ENCODE measurements at regions not wholly inside any gene's neighbourhood (a gene's known extent, or its start where the extent isn't known, plus 50 kb on each side); places are given as distances from the start of the nearest gene placed in this dataset.

DNA sequence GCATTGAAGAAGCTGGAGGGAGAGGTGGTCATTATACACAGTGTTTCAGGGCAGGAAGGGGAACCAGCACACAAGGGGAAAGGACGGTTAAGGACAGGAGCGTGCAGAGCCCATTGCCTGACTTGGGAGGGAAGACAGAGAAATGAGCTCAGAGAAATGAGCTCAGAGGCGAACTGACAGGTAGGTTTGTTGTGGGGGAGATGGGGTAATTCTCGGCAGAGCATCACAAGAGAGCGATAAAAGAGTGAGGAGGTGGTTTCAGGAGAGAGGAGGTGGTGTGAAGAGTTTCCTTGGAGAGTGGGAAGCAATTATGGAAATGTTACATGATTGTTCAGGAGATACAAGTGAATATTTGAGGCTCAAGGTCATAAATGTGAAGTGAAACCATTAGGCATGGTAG lies 61.0 kb downstream of the MRGPRX1 start:
- ChIA-PET CTCF (interaction anchor here (0.8 kb wide), 1 partner anchor 95 kb away, joined by 4 read pairs; no protein-coding TSS in a partner anchor), POLR2A (no interaction called here)
- Histone ChIP-seq H3K9me3 (ENCODE audit: control insufficient read depth, insufficient read depth, low read depth, low read length) (no peaks in the 10 kb centered on the region), H3K36me3 (ENCODE audit: control insufficient read depth in 2 of 2, insufficient read depth in 1 of 2, low read length in 2 of 2) (no peaks in the 10 kb centered on the region), H3K4me3 (ENCODE audit: low read depth, low read length) (no peak overlapping the region), H3K27ac (ENCODE audit: extremely low read depth, low read depth, low read length) (no peak overlapping the region), H3K4me1 (ENCODE audit: control insufficient read depth, insufficient read depth, low read length) (no peaks in the 10 kb centered on the region)
- TF ChIP-seq ZNF645 (tag by site-specific recombination; IDR thresholded peaks at IDR 0.05) (no peak), EGR2 (tag by site-specific recombination; IDR thresholded peaks at IDR 0.05; ENCODE audit: low read depth) (peak; percentile 49; the same call in 1 of the 2 replicates), ZNF792 (tag by site-specific recombination; IDR thresholded peaks at IDR 0.05) (no peak), ZNF610 (tag by site-specific recombination; IDR thresholded peaks at IDR 0.05; ENCODE audit: borderline replicate concordance) (no peak), ZFHX2 (tag by site-specific recombination; conservative IDR thresholded peaks at IDR 0.05) (0 out of 2 replicates have a peak, but pooled peaks have one; percentile 16)

- Histone ChIP-seq H3K4me3 (ENCODE audit: low read depth, low read length) (no peak overlapping the region), H3K4me1 (ENCODE audit: control insufficient read depth, insufficient read depth, low read length) (no peaks in the 10 kb centered on the region), H3K27ac (ENCODE audit: extremely low read depth, low read depth, low read length) (no peak overlapping the region), H3K9me3 (ENCODE audit: control insufficient read depth, insufficient read depth, low read depth, low read length) (no peaks in the 10 kb centered on the region), H3K36me3 (ENCODE audit: control insufficient read depth in 2 of 2, insufficient read depth in 1 of 2, low read length in 2 of 2) (no peaks in the 10 kb centered on the region)
- POLR2A ChIA-PET = no interaction called here
- CTCF ChIA-PET = interaction anchor here (0.5 to 1.2 kb wide), 4 partner anchors 67 to 880 kb away, joined by 3 read pairs; no protein-coding TSS in a partner anchor
- TF ChIP-seq PRDM1 (tag by site-specific recombination; IDR thresholded peaks at IDR 0.05) (no peak), ZNF19 (tag by site-specific recombination; IDR thresholded peaks at IDR 0.05; ENCODE audit: low read depth) (no peak), ZBTB8A (tag by site-specific recombination; IDR thresholded peaks at IDR 0.05) (no peak), ZFP69B (tag by site-specific recombination; IDR thresholded peaks at IDR 0.05) (no peak), ZNF473 (tag by site-specific recombination; IDR thresholded peaks at IDR 0.05) (no peak), ZFP3 (tag by site-specific recombination; IDR thresholded peaks at IDR 0.05; ENCODE audit: low read depth) (no peak), ZNF513 (tag by site-specific recombination; IDR thresholded peaks at IDR 0.05) (no peak), ZNF239 (tag by site-specific recombination; IDR thresholded peaks at IDR 0.05) (no peak), ZNF548 (tag by site-specific recombination; IDR thresholded peaks at IDR 0.05) (no peak), ZNF624 (tag by site-specific recombination; IDR thresholded peaks at IDR 0.05) (no peak), ZNF37A (tag by site-specific recombination; IDR thresholded peaks at IDR 0.05) (no peak), WT1 (tag by site-specific recombination; IDR thresholded peaks at IDR 0.05) (no peak)
- TF ChIP-seq, protein P1, sequence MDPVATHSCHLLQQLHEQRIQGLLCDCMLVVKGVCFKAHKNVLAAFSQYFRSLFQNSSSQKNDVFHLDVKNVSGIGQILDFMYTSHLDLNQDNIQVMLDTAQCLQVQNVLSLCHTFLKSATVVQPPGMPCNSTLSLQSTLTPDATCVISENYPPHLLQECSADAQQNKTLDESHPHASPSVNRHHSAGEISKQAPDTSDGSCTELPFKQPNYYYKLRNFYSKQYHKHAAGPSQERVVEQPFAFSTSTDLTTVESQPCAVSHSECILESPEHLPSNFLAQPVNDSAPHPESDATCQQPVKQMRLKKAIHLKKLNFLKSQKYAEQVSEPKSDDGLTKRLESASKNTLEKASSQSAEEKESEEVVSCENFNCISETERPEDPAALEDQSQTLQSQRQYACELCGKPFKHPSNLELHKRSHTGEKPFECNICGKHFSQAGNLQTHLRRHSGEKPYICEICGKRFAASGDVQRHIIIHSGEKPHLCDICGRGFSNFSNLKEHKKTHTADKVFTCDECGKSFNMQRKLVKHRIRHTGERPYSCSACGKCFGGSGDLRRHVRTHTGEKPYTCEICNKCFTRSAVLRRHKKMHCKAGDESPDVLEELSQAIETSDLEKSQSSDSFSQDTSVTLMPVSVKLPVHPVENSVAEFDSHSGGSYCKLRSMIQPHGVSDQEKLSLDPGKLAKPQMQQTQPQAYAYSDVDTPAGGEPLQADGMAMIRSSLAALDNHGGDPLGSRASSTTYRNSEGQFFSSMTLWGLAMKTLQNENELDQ (tag by site-specific recombination; IDR thresholded peaks at IDR 0.05; ENCODE audit: low read depth) = no peak
- TF ChIP-seq, protein P2, sequence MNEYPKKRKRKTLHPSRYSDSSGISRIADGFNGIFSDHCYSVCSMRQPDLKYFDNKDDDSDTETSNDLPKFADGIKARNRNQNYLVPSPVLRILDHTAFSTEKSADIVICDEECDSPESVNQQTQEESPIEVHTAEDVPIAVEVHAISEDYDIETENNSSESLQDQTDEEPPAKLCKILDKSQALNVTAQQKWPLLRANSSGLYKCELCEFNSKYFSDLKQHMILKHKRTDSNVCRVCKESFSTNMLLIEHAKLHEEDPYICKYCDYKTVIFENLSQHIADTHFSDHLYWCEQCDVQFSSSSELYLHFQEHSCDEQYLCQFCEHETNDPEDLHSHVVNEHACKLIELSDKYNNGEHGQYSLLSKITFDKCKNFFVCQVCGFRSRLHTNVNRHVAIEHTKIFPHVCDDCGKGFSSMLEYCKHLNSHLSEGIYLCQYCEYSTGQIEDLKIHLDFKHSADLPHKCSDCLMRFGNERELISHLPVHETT (tag by site-specific recombination; IDR thresholded peaks at IDR 0.05) = no peak
- TF ChIP-seq, protein P3, sequence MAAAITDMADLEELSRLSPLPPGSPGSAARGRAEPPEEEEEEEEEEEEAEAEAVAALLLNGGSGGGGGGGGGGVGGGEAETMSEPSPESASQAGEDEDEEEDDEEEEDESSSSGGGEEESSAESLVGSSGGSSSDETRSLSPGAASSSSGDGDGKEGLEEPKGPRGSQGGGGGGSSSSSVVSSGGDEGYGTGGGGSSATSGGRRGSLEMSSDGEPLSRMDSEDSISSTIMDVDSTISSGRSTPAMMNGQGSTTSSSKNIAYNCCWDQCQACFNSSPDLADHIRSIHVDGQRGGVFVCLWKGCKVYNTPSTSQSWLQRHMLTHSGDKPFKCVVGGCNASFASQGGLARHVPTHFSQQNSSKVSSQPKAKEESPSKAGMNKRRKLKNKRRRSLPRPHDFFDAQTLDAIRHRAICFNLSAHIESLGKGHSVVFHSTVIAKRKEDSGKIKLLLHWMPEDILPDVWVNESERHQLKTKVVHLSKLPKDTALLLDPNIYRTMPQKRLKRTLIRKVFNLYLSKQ (tag by site-specific recombination; IDR thresholded peaks at IDR 0.05; ENCODE audit: borderline replicate concordance) = no peak
Observed at GRCh38 chr11:18865951-18866350, 73.3 kb downstream of the MRGPRX1 start.

All from HEK293 (cell line).